ENCODE measurements at regions not wholly inside any gene's neighbourhood (a gene's known extent, or its start where the extent isn't known, plus 50 kb on each side); places are given as distances from the start of the nearest gene placed in this dataset.
A peak's percentile ranks its signal among the peaks of the same experiment; 100 is the strongest.

DNA sequence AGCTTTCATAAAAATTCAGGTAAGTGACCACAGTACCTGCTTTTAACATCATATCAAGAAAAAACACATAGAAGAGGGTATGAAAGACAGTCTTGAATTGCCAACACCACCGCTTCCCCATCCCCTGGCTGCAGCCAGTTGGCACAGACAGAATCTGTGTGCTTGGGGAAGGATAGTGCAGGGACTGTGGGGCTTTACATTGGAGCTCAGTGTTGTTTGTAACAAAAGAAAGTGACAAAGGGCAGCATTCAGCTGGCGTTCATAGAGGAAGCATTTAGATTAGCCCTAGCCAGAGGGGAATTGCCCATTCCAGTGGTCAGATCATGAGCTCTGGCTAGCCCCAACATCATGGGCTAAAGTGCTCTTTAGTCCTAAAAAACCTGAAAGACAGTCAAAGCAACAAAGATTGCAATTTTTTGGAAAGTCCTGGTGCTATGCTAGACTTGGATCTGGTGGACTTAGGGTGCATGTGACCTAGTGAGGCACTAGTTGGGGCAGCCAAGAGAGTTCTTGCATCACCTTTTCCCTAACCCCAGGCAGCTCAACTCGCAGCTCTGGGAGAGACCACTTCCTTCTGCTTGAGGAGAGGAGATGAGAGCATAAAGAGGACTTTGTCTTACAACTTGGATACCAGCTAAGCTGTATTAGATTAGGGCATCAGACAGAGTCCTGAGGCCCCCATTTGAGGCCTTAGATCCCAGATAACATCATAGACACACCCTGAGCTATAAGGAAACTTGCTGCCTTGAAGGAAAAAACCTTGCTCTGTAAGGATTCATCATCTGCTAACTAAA lies 1602.4 kb upstream of the ADGRL3 start:
- Histone ChIP-seq H3K4me2 (no peak overlapping the region), H3K4me3 (no peak overlapping the region), H4K20me1 (ENCODE audit: insufficient read depth, poor library complexity, severe bottlenecking) (no peaks in the 10 kb centered on the region), H2AFZ (no peak overlapping the region), H3K9me2 (replicated peaks; ENCODE audit: insufficient read depth) (no peaks in the 10 kb centered on the region), H3K4me1 (ENCODE audit: insufficient read depth) (no peaks in the 10 kb centered on the region), H3K9me3 (ENCODE audit: low read depth) (no peaks in the 10 kb centered on the region), H3K27me3 (no peaks in the 10 kb centered on the region), H3K27ac (peak overlapping the region; percentile 29), H3K36me3 (replicated peaks; ENCODE audit: insufficient read depth, low read depth) (no peaks in the 10 kb centered on the region), H3K79me2 (no peaks in the 10 kb centered on the region)
- DNase-seq (ENCODE audit: low spot score), result peak; percentile 30
- TF ChIP-seq, protein P1, sequence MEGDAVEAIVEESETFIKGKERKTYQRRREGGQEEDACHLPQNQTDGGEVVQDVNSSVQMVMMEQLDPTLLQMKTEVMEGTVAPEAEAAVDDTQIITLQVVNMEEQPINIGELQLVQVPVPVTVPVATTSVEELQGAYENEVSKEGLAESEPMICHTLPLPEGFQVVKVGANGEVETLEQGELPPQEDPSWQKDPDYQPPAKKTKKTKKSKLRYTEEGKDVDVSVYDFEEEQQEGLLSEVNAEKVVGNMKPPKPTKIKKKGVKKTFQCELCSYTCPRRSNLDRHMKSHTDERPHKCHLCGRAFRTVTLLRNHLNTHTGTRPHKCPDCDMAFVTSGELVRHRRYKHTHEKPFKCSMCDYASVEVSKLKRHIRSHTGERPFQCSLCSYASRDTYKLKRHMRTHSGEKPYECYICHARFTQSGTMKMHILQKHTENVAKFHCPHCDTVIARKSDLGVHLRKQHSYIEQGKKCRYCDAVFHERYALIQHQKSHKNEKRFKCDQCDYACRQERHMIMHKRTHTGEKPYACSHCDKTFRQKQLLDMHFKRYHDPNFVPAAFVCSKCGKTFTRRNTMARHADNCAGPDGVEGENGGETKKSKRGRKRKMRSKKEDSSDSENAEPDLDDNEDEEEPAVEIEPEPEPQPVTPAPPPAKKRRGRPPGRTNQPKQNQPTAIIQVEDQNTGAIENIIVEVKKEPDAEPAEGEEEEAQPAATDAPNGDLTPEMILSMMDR (IDR thresholded peaks at IDR 0.05; ENCODE audit: poor library complexity), result no peak
- TF ChIP-seq EZH2phosphoT487 (IDR thresholded peaks at IDR 0.05; ENCODE audit: low read depth, severe bottlenecking, unreplicated experiment), result no peak
- 74% methylated on average over 3 of the region's 3 CpGs for WGBS (ENCODE audit: low lambda C conversion rate, missing lambda C conversion rate)

- peak overlapping the region; percentile 66 for H3K27ac ChIP-seq
- 80% methylated on average over 1 of the region's 1 CpG for WGBS (ENCODE audit: low lambda C conversion rate, missing lambda C conversion rate)
- H3K9me2 ChIP-seq (replicated peaks; ENCODE audit: insufficient read depth), result no peaks in the 10 kb centered on the region
- H3K4me1 ChIP-seq (ENCODE audit: insufficient read depth), result no peaks in the 10 kb centered on the region
- no peak for DNase-seq (ENCODE audit: low spot score)
- no peaks in the 10 kb centered on the region for H3K27me3 ChIP-seq
- TF ChIP-seq EZH2phosphoT487 (IDR thresholded peaks at IDR 0.05; ENCODE audit: low read depth, severe bottlenecking, unreplicated experiment) (no peak), EZH2 (IDR thresholded peaks at IDR 0.05; ENCODE audit: borderline replicate concordance) (no peak)
- H3K9me3 ChIP-seq (ENCODE audit: low read depth), result no peaks in the 10 kb centered on the region
- no peak overlapping the region for H3K4me3 ChIP-seq
- no peaks in the 10 kb centered on the region for H4K20me1 ChIP-seq (ENCODE audit: insufficient read depth, poor library complexity, severe bottlenecking)
- H3K4me2 ChIP-seq, result no peak overlapping the region
- no peaks in the 10 kb centered on the region for H3K36me3 ChIP-seq (replicated peaks; ENCODE audit: insufficient read depth, low read depth)
- H3K79me2 ChIP-seq, result no peaks in the 10 kb centered on the region
- H2AFZ ChIP-seq, result no peak overlapping the region
Measured at GRCh38 chr4:59598330-59598618, 1601.9 kb upstream of the ADGRL3 start.

- Histone ChIP-seq H3K4me3 (no peak overlapping the region), H3K4me2 (no peak overlapping the region), H4K20me1 (ENCODE audit: insufficient read depth, poor library complexity, severe bottlenecking) (no peaks in the 10 kb centered on the region), H2AFZ (no peak overlapping the region), H3K9me2 (replicated peaks; ENCODE audit: insufficient read depth) (no peaks in the 10 kb centered on the region), H3K27me3 (no peaks in the 10 kb centered on the region), H3K36me3 (replicated peaks; ENCODE audit: insufficient read depth, low read depth) (no peaks in the 10 kb centered on the region), H3K4me1 (ENCODE audit: insufficient read depth) (no peaks in the 10 kb centered on the region), H3K27ac (no peak overlapping the region), H3K9me3 (ENCODE audit: low read depth) (no peaks in the 10 kb centered on the region), H3K79me2 (no peaks in the 10 kb centered on the region)
- no peak for DNase-seq (ENCODE audit: low spot score)
- 78% methylated on average over 1 of the region's 1 CpG for WGBS (ENCODE audit: low lambda C conversion rate, missing lambda C conversion rate)
- TF ChIP-seq, protein P1 (IDR thresholded peaks at IDR 0.05; ENCODE audit: poor library complexity), result no peak
- TF ChIP-seq EZH2 (IDR thresholded peaks at IDR 0.05; ENCODE audit: borderline replicate concordance), result no peak
- TF ChIP-seq EZH2phosphoT487 (IDR thresholded peaks at IDR 0.05; ENCODE audit: low read depth, severe bottlenecking, unreplicated experiment), result no peak
Measured at GRCh38 chr4:59608466-59608865, 1591.7 kb upstream of the ADGRL3 start.

DNA sequence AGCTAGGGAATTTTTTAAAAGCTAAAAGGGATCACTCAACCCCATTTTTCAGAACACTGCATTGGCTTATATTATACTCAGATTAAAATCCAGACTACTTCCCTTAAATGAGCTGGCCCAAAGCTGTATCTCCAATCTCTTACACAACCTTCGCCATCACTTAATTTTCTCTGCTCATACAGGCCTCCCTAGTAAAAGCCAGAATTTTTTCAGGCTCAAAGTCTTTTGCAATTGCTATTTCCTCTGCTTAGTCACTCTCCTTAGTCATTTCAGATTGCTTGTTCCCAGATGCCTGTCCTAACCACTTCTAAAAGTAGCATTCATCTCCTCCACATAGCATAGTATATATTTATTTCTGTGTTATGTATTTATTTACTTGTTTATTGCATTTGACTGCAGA lies 1587.9 kb upstream of the ADGRL3 start:
- Histone ChIP-seq H3K27me3 (no peaks in the 10 kb centered on the region), H3K36me3 (replicated peaks; ENCODE audit: insufficient read depth, low read depth) (no peaks in the 10 kb centered on the region), H3K4me1 (ENCODE audit: insufficient read depth) (no peaks in the 10 kb centered on the region), H3K4me3 (no peak overlapping the region), H3K9me2 (replicated peaks; ENCODE audit: insufficient read depth) (no peaks in the 10 kb centered on the region), H3K4me2 (no peak overlapping the region), H4K20me1 (ENCODE audit: insufficient read depth, poor library complexity, severe bottlenecking) (no peaks in the 10 kb centered on the region), H3K9me3 (ENCODE audit: low read depth) (no peaks in the 10 kb centered on the region), H3K27ac (no peak overlapping the region), H2AFZ (no peak overlapping the region), H3K79me2 (no peaks in the 10 kb centered on the region)
- TF ChIP-seq EZH2phosphoT487 (IDR thresholded peaks at IDR 0.05; ENCODE audit: low read depth, severe bottlenecking, unreplicated experiment) (no peak), EZH2 (IDR thresholded peaks at IDR 0.05; ENCODE audit: borderline replicate concordance) (no peak)
- TF ChIP-seq, protein P1 (IDR thresholded peaks at IDR 0.05; ENCODE audit: poor library complexity), result no peak
- WGBS (ENCODE audit: low lambda C conversion rate, missing lambda C conversion rate), result 75% methylated on average over 1 of the region's 1 CpG
- DNase-seq (ENCODE audit: low spot score), result peak; percentile 33

Data from hepatocyte (in vitro differentiated cells).